HUES6 (cell line): ENCODE measurements at regions not wholly inside any gene's neighbourhood (a gene's known extent, or its start where the extent isn't known, plus 50 kb on each side); places are given as distances from the start of the nearest gene placed in this dataset.
"Not testable (repeated sequence)": the region's sequence is repeated elsewhere in the genome, so short reads cannot be mapped to it uniquely, and the experiment has no call there.

ENCODE experiments used
- H3K27ac ChIP-seq: 2 replicates; pipeline ENCODE4 v1.7.0; 2013; ENCODE audit warnings: low read depth, mild to moderate bottlenecking, low read length, inconsistent platforms
- H3K27me3 ChIP-seq: 2 replicates; pipeline ENCODE4 v1.6.1; 2013; ENCODE audit warnings: low read length; ENCODE audit not compliant: control insufficient read depth, insufficient read depth
- H3K36me3 ChIP-seq: 2 replicates; pipeline ENCODE4 v1.6.1; 2013; ENCODE audit warnings: low read length; ENCODE audit not compliant: control insufficient read depth, insufficient read depth
- H3K4me1 ChIP-seq: 2 replicates; pipeline ENCODE4 v1.6.1; 2013; ENCODE audit warnings: low read length; ENCODE audit not compliant: control insufficient read depth, insufficient read depth
- H3K4me3 ChIP-seq: 2 replicates; pipeline ENCODE4 v1.5.1; 2013; ENCODE audit warnings: low read depth, low read length
- H3K9ac ChIP-seq: one replicate; pipeline ENCODE4 v1.6.1; 2013; ENCODE audit warnings: mild to moderate bottlenecking, low read length
- H3K9me3 ChIP-seq: 2 replicates; pipeline ENCODE4 v1.6.1; 2013; ENCODE audit warnings: low read depth, low read length; ENCODE audit not compliant: control insufficient read depth, insufficient read depth

- H3K27me3 ChIP-seq: no peaks in the 10 kb centered on the region
- no peaks in the 10 kb centered on the region for H3K36me3 ChIP-seq
- no peak overlapping the region for H3K9ac ChIP-seq
- no peak overlapping the region for H3K4me3 ChIP-seq
- H3K9me3 ChIP-seq: no peaks in the 10 kb centered on the region
- H3K4me1 ChIP-seq: no peaks in the 10 kb centered on the region
- H3K27ac ChIP-seq: no peak overlapping the region
These were observed 513.2 kb upstream of the PTBP2 start for GRCh38 chr1:96208428-96208827.

GRCh38 chr1:96210054-96210453, 511.5 kb upstream of the PTBP2 start:
- Histone ChIP-seq H3K27ac (no peak overlapping the region), H3K27me3 (no peaks in the 10 kb centered on the region), H3K9me3 (no peaks in the 10 kb centered on the region), H3K9ac (no peak overlapping the region), H3K4me1 (no peaks in the 10 kb centered on the region), H3K4me3 (no peak overlapping the region), H3K36me3 (no peaks in the 10 kb centered on the region)

GRCh38 chr1:96211202-96211601, 510.4 kb upstream of the PTBP2 start:
- Histone ChIP-seq H3K27ac (no peak overlapping the region), H3K9ac (no peak overlapping the region), H3K36me3 (no peaks in the 10 kb centered on the region), H3K9me3 (no peaks in the 10 kb centered on the region), H3K4me1 (no peaks in the 10 kb centered on the region), H3K27me3 (no peaks in the 10 kb centered on the region), H3K4me3 (no peak overlapping the region)

- H3K4me1 ChIP-seq: no peaks in the 10 kb centered on the region
- no peaks in the 10 kb centered on the region for H3K36me3 ChIP-seq
- no peak overlapping the region for H3K4me3 ChIP-seq
- no peak overlapping the region for H3K9ac ChIP-seq
- H3K27ac ChIP-seq: no peak overlapping the region
- no peaks in the 10 kb centered on the region for H3K9me3 ChIP-seq
- H3K27me3 ChIP-seq: no peaks in the 10 kb centered on the region
These were observed 506.6 kb upstream of the PTBP2 start for GRCh38 chr1:96214982-96215381.

GRCh38 chr1:96220651-96221050, 500.9 kb upstream of the PTBP2 start:
- Histone ChIP-seq H3K27ac (no peak overlapping the region), H3K4me3 (no peak overlapping the region), H3K9me3 (no peaks in the 10 kb centered on the region), H3K4me1 (no peaks in the 10 kb centered on the region), H3K27me3 (no peaks in the 10 kb centered on the region), H3K36me3 (no peaks in the 10 kb centered on the region), H3K9ac (no peak overlapping the region)

GRCh38 chr1:96222701-96223100, 498.9 kb upstream of the PTBP2 start:
- Histone ChIP-seq H3K4me1 (no peaks in the 10 kb centered on the region), H3K4me3 (no peak overlapping the region), H3K27ac (no peak overlapping the region), H3K9me3 (no peaks in the 10 kb centered on the region), H3K9ac (no peak overlapping the region), H3K36me3 (no peaks in the 10 kb centered on the region), H3K27me3 (no peaks in the 10 kb centered on the region)

- H3K4me1 ChIP-seq, H3K9me3 ChIP-seq, H3K9ac ChIP-seq, H3K27ac ChIP-seq, H3K27me3 ChIP-seq, H3K4me3 ChIP-seq, H3K36me3 ChIP-seq: not testable (repeated sequence)
These were observed 497.4 kb upstream of the PTBP2 start for GRCh38 chr1:96224229-96224628.

- Histone ChIP-seq H3K9ac (no peak overlapping the region), H3K9me3 (no peaks in the 10 kb centered on the region), H3K36me3 (no peaks in the 10 kb centered on the region), H3K27ac (no peak overlapping the region), H3K4me1 (peaks cover 4% of the 10 kb centered on the region; the same call in 1 of the 2 replicates), H3K27me3 (no peaks in the 10 kb centered on the region), H3K4me3 (no peak overlapping the region)
These were observed 488.2 kb upstream of the PTBP2 start for GRCh38 chr1:96233422-96233821.

GRCh38 chr1:96234299-96234698, 487.3 kb upstream of the PTBP2 start:
- no peaks in the 10 kb centered on the region for H3K27me3 ChIP-seq
- peaks cover 4% of the 10 kb centered on the region; the same call in 1 of the 2 replicates for H3K4me1 ChIP-seq
- H3K4me3 ChIP-seq: no peak overlapping the region
- no peak overlapping the region for H3K27ac ChIP-seq
- no peaks in the 10 kb centered on the region for H3K9me3 ChIP-seq
- no peak overlapping the region for H3K9ac ChIP-seq
- H3K36me3 ChIP-seq: no peaks in the 10 kb centered on the region

GRCh38 chr1:96236156-96236739, 485.3 kb upstream of the PTBP2 start:
- peaks cover 4% of the 10 kb centered on the region; the same call in 1 of the 2 replicates for H3K4me1 ChIP-seq

GRCh38 chr1:96238426-96238825, 483.2 kb upstream of the PTBP2 start:
- no peaks in the 10 kb centered on the region for H3K9me3 ChIP-seq
- no peak overlapping the region for H3K27ac ChIP-seq
- no peaks in the 10 kb centered on the region for H3K36me3 ChIP-seq
- peaks cover 4% of the 10 kb centered on the region; the same call in 1 of the 2 replicates for H3K4me1 ChIP-seq
- no peaks in the 10 kb centered on the region for H3K27me3 ChIP-seq
- no peak overlapping the region for H3K9ac ChIP-seq
- no peak overlapping the region for H3K4me3 ChIP-seq

More at GRCh38 chr1:96236156-96236739, 485.3 kb upstream of the PTBP2 start:
- H3K9me3 ChIP-seq: no peaks in the 10 kb centered on the region
- H3K9ac ChIP-seq: no peak overlapping the region
- no peak overlapping the region for H3K4me3 ChIP-seq
- no peaks in the 10 kb centered on the region for H3K27me3 ChIP-seq
- H3K27ac ChIP-seq: no peak overlapping the region
- no peaks in the 10 kb centered on the region for H3K36me3 ChIP-seq

- Histone ChIP-seq H3K4me3 (no peak overlapping the region), H3K27ac (no peak overlapping the region), H3K36me3 (no peaks in the 10 kb centered on the region), H3K4me1 (no peaks in the 10 kb centered on the region), H3K27me3 (no peaks in the 10 kb centered on the region), H3K9ac (no peak overlapping the region), H3K9me3 (no peaks in the 10 kb centered on the region)
These were observed 481.1 kb upstream of the PTBP2 start for GRCh38 chr1:96240438-96240837.
